ENCODE measurements at regions not wholly inside any gene's neighbourhood (a gene's known extent, or its start where the extent isn't known, plus 50 kb on each side); places are given as distances from the start of the nearest gene placed in this dataset.

GRCh38 chr10:120960725-120961124 is 109.6 kb downstream of the WDR11 start:
- in situ Hi-C loops (cut with MboI; ENCODE audit: low pct_unique_long_range_greater_than_20kb, low sequenced_read_pairs, unreplicated experiment): no loop called here
- DNase-seq (ENCODE audit: low spot score): no peak

DNA sequence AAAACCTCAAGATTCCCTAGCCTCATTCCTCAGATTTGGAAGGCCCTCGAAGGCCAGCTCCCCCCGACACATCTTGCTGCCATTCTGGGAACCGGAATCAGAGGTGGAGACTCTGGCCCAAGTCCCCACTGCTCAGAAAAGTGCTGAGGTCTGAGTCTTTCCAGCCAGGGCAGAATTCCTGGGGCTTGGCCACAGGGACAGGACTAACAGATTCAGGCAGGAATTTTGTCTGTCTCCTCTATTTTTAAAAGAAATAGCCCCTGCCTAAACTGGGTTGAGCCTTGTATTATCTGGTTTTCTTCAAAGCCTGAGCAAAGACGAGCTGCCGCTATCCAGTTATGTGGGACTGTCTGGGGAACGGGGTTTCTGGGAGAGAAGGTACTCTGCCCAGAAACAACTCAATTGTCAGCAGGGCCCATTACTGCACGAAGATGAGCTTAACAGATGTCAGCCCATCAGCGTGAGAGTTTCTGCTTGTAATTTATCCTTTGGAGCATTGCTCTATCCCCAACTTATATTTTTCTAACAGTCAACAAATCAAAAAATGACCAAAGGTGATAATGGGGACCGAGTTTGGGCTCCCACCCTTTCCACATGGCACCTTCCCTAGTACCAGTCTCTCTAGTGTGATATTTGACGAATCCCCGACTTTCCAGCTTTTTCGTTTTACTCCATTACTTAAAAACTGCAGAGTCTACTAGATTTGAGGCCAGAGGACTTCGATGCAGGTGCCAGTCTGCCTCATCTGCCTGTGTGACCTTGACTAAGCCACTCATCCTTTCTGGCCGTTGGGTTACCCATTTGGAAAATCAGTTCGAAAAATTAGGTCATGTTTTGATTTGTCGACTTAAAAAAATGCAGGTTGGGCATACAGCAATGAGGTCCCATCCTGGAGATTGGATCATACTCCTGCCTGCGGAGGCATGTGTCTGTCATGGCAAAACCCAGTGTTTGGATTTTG is 110.9 kb downstream of the WDR11 start:
- TF ChIP-seq, protein P1, sequence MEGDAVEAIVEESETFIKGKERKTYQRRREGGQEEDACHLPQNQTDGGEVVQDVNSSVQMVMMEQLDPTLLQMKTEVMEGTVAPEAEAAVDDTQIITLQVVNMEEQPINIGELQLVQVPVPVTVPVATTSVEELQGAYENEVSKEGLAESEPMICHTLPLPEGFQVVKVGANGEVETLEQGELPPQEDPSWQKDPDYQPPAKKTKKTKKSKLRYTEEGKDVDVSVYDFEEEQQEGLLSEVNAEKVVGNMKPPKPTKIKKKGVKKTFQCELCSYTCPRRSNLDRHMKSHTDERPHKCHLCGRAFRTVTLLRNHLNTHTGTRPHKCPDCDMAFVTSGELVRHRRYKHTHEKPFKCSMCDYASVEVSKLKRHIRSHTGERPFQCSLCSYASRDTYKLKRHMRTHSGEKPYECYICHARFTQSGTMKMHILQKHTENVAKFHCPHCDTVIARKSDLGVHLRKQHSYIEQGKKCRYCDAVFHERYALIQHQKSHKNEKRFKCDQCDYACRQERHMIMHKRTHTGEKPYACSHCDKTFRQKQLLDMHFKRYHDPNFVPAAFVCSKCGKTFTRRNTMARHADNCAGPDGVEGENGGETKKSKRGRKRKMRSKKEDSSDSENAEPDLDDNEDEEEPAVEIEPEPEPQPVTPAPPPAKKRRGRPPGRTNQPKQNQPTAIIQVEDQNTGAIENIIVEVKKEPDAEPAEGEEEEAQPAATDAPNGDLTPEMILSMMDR (IDR thresholded peaks at IDR 0.05; ENCODE audit: extremely low read depth, insufficient read depth, missing control alignments): no peak
- in situ Hi-C loops (cut with MboI; ENCODE audit: low pct_unique_long_range_greater_than_20kb, low sequenced_read_pairs, unreplicated experiment): no loop called here
- DNase-seq (ENCODE audit: low spot score): no peak

More at GRCh38 chr10:120960725-120961124, 109.6 kb downstream of the WDR11 start:
- TF ChIP-seq, protein P1 (IDR thresholded peaks at IDR 0.05; ENCODE audit: extremely low read depth, insufficient read depth, missing control alignments): no peak

DNA sequence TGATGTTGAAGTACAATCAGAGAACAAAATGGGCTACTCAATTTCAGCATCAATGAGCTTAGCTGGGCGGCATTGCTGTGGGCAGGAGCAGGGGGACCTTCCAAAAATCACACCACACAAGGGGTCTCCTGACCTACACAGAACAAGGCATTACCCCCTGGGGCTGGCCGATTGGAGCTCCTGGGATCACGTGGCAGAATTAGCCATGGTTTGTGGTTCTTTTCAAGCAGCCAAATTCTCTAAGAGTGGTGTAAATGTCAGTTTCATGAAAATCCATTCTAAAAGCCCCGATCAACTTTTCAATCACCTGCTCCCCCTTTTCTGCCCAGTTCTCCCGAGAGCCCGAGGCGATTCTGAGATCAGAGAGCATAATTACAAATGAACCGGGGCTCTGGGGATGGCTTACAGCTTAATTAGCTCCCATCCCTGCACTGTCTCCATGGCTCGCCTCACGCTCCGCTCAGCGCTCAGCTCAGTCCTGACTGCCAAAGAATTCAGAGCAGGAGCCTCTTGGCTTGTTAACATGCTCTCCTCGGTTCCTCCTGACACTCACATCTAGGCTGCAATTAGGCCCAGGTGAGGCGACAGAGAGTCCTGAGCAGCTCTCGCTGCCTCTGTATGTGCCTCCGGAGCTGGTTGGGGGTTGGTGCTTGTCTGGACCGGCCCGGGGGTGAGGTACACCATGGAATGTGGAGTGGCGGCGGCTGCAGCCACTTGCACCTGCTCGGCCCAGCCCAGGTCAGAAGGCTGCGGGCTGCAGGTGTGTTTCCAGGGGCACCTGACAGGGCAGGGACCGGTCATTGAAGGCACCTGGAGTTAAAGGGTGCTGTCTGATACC is 111.8 kb downstream of the WDR11 start:
- in situ Hi-C loops (cut with MboI; ENCODE audit: low pct_unique_long_range_greater_than_20kb, low sequenced_read_pairs, unreplicated experiment): no loop called here
- DNase-seq (ENCODE audit: low spot score): no peak
- TF ChIP-seq, protein P1 (IDR thresholded peaks at IDR 0.05; ENCODE audit: extremely low read depth, insufficient read depth, missing control alignments): no peak

GRCh38 chr10:120963594-120964220 is 112.5 kb downstream of the WDR11 start:
- no peak for DNase-seq (ENCODE audit: low spot score)
- in situ Hi-C loops (cut with MboI; ENCODE audit: low pct_unique_long_range_greater_than_20kb, low sequenced_read_pairs, unreplicated experiment): no loop called here
- TF ChIP-seq, protein P1 (IDR thresholded peaks at IDR 0.05; ENCODE audit: extremely low read depth, insufficient read depth, missing control alignments): no peak

DNA sequence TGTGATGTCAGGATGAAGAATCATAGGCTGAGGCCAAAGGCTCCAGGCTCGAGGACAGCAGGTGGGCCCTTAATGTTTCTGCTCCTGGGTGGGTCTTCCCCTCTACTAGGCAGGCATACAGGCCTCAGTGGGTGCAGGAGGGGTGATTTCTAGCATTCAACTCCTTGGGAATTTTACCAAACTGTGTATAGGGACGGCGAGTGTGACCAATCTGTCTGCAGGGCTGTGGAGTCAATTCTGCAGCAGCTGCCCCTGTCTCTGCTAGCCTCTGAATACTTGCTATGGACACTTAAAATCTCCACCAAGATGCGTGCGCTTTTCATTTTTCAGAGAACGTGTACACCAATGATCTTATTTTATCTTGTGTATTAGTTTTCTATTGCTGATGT is 115.5 kb downstream of the WDR11 start:
- in situ Hi-C loops (cut with MboI; ENCODE audit: low pct_unique_long_range_greater_than_20kb, low sequenced_read_pairs, unreplicated experiment): no loop called here
- TF ChIP-seq, protein P1 (IDR thresholded peaks at IDR 0.05; ENCODE audit: extremely low read depth, insufficient read depth, missing control alignments): no peak
- DNase-seq (ENCODE audit: low spot score): no peak

GRCh38 chr10:120969219-120969645 is 118.1 kb downstream of the WDR11 start:
- no peak for DNase-seq (ENCODE audit: low spot score)
- in situ Hi-C loops (cut with MboI; ENCODE audit: low pct_unique_long_range_greater_than_20kb, low sequenced_read_pairs, unreplicated experiment): no loop called here
- TF ChIP-seq, protein P1 (IDR thresholded peaks at IDR 0.05; ENCODE audit: extremely low read depth, insufficient read depth, missing control alignments): no peak
